ENCODE measurements at regions not wholly inside any gene's neighbourhood (a gene's known extent, or its start where the extent isn't known, plus 50 kb on each side); places are given as distances from the start of the nearest gene placed in this dataset.

DNA sequence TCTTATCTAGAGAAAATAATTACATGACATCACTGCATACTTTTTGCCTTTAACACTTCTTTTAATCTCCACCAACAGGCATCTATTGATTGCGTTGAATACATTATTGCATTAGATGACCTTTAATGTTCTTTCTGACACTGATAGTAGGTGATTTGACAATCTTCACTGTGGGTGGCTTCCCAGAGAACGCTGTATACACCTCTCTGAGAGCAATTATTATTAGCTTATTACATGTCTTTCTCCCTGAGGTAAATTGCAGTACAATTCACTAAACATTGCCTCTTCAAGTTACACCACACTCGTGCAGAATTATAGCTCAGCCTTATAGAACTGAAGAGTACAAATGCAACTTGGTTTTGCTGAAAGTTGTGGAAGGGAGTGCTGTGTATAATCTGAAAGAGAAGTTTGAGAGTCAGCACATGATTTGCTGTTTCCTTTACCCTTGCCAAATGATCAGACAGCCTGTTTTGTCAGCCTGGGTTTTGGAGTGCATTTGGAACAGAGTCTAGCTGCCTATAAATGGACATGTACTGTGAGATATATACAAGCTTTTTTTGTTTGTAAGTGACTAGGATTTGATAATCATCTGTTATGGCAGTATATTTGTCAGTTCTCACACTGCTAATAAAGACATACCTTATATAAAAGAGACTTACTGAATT is 369.2 kb downstream of the CCER1 start:
- DNase-seq (ENCODE audit: low read depth), result peak; percentile 1
- TF ChIP-seq, protein P1, sequence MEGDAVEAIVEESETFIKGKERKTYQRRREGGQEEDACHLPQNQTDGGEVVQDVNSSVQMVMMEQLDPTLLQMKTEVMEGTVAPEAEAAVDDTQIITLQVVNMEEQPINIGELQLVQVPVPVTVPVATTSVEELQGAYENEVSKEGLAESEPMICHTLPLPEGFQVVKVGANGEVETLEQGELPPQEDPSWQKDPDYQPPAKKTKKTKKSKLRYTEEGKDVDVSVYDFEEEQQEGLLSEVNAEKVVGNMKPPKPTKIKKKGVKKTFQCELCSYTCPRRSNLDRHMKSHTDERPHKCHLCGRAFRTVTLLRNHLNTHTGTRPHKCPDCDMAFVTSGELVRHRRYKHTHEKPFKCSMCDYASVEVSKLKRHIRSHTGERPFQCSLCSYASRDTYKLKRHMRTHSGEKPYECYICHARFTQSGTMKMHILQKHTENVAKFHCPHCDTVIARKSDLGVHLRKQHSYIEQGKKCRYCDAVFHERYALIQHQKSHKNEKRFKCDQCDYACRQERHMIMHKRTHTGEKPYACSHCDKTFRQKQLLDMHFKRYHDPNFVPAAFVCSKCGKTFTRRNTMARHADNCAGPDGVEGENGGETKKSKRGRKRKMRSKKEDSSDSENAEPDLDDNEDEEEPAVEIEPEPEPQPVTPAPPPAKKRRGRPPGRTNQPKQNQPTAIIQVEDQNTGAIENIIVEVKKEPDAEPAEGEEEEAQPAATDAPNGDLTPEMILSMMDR (IDR thresholded peaks at IDR 0.05; ENCODE audit: insufficient read depth, low read length), result no peak
- no peak overlapping the region for H3K4me3 ChIP-seq (ENCODE audit: low read depth, low read length)

- no peak for DNase-seq (ENCODE audit: low read depth)
- H3K4me3 ChIP-seq (ENCODE audit: low read depth, low read length), result no peak overlapping the region
- TF ChIP-seq, protein P1 (IDR thresholded peaks at IDR 0.05; ENCODE audit: insufficient read depth, low read length), result no peak
Observed at GRCh38 chr12:90576707-90577106, 378.3 kb downstream of the CCER1 start.

DNA sequence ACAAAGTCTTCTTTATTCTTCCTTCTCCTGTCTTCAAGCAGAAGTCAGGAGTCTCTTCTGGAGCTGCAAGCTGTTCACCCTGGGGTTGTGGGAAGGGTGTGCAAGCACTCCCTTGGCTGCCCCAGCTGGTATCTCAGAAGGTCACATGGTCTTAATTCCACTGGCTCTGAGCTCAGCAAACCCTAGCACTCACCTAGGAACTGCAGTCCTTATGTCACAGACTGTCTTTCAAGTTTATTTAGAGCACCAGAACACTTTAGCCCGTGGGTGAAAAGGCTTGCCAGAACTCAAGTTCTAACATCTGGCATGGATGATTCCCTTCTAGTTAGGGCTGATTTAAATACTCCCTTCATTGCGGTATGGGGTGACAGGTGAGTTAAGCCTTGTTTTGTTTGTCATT is 379.0 kb downstream of the CCER1 start:
- no peak for DNase-seq (ENCODE audit: low read depth)
- H3K4me3 ChIP-seq (ENCODE audit: low read depth, low read length), result no peak overlapping the region
- TF ChIP-seq, protein P1 (IDR thresholded peaks at IDR 0.05; ENCODE audit: insufficient read depth, low read length), result no peak

GRCh38 chr12:90574676-90575075 is 380.3 kb downstream of the CCER1 start:
- H3K4me3 ChIP-seq (ENCODE audit: low read depth, low read length), result no peak overlapping the region
- TF ChIP-seq, protein P1 (IDR thresholded peaks at IDR 0.05; ENCODE audit: insufficient read depth, low read length), result no peak
- no peak for DNase-seq (ENCODE audit: low read depth)

DNA sequence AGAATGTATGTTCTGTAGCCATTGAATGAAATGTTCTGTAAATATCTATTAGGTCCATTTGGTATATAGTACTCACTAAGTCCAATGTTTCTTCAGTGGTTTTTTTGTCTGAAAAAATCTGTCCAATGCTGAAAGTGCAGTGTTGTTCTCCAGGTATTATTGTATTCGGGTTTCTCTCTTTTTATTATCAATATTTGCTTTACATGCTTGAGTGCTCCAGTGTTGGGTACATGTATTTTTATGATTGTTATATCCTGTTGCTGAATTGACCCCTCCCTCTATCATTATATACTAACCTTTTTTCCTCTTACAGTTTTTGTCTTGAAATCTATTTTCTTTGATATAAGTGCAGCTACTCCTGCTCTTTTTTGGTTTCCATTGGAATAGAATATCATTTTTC is 382.2 kb downstream of the CCER1 start:
- no peak for DNase-seq (ENCODE audit: low read depth)
- no peak overlapping the region for H3K4me3 ChIP-seq (ENCODE audit: low read depth, low read length)
- TF ChIP-seq, protein P1 (IDR thresholded peaks at IDR 0.05; ENCODE audit: insufficient read depth, low read length), result no peak

DNA sequence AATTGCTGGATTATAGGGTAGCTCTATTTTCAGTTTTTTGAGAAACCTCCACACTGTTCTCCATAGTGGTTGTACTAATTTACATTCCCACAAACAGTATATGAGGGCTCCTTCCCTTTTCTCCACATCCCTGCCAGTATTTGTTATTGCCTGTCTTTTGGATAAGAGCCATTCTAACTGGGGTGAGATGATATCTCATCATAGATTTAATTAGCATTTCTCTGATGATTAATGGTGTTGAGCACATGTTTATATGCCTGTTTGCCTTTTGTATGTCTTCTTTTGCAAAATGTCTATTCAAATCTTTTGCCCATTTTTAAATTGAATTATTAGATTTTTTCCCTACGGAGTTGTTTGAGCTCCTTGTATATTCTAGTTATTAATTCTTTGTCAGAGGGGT is 385.3 kb downstream of the CCER1 start:
- DNase-seq (ENCODE audit: low read depth), result no peak
- no peak overlapping the region for H3K4me3 ChIP-seq (ENCODE audit: low read depth, low read length)
- TF ChIP-seq, protein P1 (IDR thresholded peaks at IDR 0.05; ENCODE audit: insufficient read depth, low read length), result no peak

DNA sequence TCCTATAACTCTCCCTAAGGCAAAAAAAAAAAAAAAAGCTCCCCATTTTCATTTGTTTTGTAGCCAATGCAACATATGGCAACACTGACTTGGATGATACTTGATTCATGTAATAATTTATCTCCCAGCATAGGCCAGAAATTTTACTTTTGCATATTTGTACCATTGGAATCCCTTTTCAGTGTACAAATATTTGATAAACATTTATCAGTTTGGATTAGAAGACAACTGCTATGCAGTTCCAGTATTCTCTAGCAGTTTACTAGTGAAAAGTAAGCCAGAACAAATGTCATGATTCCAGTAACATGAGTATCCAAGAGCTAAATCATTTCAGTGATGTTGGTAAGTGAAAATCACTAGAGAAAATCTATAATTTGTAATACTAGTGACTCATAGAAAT is 392.3 kb downstream of the CCER1 start:
- no peak for DNase-seq (ENCODE audit: low read depth)
- H3K4me3 ChIP-seq (ENCODE audit: low read depth, low read length), result no peak overlapping the region
- TF ChIP-seq, protein P1 (IDR thresholded peaks at IDR 0.05; ENCODE audit: insufficient read depth, low read length), result no peak
